ENCODE measurements at regions not wholly inside any gene's neighbourhood (a gene's known extent, or its start where the extent isn't known, plus 50 kb on each side); places are given as distances from the start of the nearest gene placed in this dataset.

GRCh38 chr2:4882421-4882820 lies 809.8 kb upstream of the SOX11 start:
- TF ChIP-seq SREBF2 (IDR thresholded peaks at IDR 0.05; ENCODE audit: low read length) (no peak), CTCF (IDR thresholded peaks at IDR 0.05 in 2 of 3, conservative IDR thresholded peaks at IDR 0.05 in 1 of 3; ENCODE audit: control insufficient read depth in 2 of 3, extremely low read depth in 1 of 3, insufficient read depth in 1 of 3, low read depth in 3 of 3, low read length in 3 of 3) (no peak), CBFB (IDR thresholded peaks at IDR 0.05; ENCODE audit: low read depth) (no peak), SP1 (IDR thresholded peaks at IDR 0.05; ENCODE audit: low read depth, low read length) (no peak), ZNF24 (IDR thresholded peaks at IDR 0.05) (no peak), EZH2 (IDR thresholded peaks at IDR 0.05; ENCODE audit: borderline replicate concordance, control insufficient read depth, low read depth, low read length) (no peak), IKZF1 (conservative IDR thresholded peaks at IDR 0.05) (no peak), NR2C2 (IDR thresholded peaks at IDR 0.05; ENCODE audit: borderline replicate concordance, control insufficient read depth, insufficient read length, low read depth) (no peak), PAX8 (IDR thresholded peaks at IDR 0.05) (no peak)

Measured in GM12878 (cell line).